ENCODE measurements at regions not wholly inside any gene's neighbourhood (a gene's known extent, or its start where the extent isn't known, plus 50 kb on each side); places are given as distances from the start of the nearest gene placed in this dataset.

DNA sequence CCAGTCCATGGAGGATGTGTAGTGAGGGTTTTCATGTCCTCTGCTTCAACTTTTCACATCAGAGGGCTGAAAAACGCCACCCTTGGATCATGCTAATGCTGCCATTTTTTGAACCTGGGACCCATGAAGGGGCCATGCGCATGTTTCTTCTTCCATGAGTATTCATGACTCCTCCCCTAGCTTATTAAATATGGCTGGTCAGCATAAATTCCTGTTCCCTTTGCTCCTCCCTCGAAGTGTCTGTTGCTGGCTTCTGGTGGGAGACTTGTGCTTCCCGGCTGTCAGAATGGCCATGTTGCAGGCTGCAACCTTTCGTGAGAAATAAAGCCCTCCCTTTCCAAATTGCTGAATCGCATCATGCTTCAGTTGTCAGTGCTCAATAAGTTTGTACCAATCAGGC, 711.2 kb upstream of the KIRREL3 start:
- TF ChIP-seq, protein P1, sequence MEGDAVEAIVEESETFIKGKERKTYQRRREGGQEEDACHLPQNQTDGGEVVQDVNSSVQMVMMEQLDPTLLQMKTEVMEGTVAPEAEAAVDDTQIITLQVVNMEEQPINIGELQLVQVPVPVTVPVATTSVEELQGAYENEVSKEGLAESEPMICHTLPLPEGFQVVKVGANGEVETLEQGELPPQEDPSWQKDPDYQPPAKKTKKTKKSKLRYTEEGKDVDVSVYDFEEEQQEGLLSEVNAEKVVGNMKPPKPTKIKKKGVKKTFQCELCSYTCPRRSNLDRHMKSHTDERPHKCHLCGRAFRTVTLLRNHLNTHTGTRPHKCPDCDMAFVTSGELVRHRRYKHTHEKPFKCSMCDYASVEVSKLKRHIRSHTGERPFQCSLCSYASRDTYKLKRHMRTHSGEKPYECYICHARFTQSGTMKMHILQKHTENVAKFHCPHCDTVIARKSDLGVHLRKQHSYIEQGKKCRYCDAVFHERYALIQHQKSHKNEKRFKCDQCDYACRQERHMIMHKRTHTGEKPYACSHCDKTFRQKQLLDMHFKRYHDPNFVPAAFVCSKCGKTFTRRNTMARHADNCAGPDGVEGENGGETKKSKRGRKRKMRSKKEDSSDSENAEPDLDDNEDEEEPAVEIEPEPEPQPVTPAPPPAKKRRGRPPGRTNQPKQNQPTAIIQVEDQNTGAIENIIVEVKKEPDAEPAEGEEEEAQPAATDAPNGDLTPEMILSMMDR (IDR thresholded peaks at IDR 0.05) = no peak
- no peak for DNase-seq (ENCODE audit: low spot score)
- Mint-ChIP-seq H3K36me3 (ENCODE audit: low read depth) (no peaks in the 10 kb centered on the region), H3K4me1 (ENCODE audit: low read depth) (no peaks in the 10 kb centered on the region), H3K4me3 (ENCODE audit: unreplicated experiment) (no peak overlapping the region), H3K27me3 (ENCODE audit: low read depth) (peaks cover 5% of the 10 kb centered on the region), H3K9me3 (ENCODE audit: low read depth) (no peaks in the 10 kb centered on the region), H3K27ac (ENCODE audit: unreplicated experiment) (no peak overlapping the region)

DNA sequence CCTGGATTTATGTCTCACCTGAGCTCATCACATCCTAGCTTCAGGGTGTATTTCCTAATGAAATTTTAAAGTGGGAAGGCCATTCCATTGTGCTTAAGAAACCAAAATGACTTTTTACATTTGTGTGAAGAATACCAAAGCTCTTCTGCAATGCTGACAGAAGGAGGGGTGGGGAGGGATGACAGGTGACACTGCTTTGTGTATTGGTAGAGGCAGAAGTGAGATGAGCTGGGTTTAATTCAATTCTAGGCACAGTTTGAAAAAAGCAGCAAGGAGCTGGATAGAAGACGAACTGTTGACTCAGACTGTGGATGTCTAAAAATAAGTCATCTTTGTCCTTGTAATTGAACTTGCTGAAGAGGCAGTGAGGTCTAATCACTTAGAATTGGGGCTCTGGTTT, 710.3 kb upstream of the KIRREL3 start:
- peaks cover 7% of the 10 kb centered on the region for H3K27me3 Mint-ChIP-seq (ENCODE audit: low read depth)
- H3K27ac Mint-ChIP-seq (ENCODE audit: unreplicated experiment) = no peak overlapping the region
- no peaks in the 10 kb centered on the region for H3K4me1 Mint-ChIP-seq (ENCODE audit: low read depth)
- H3K4me3 Mint-ChIP-seq (ENCODE audit: unreplicated experiment) = no peak overlapping the region
- DNase-seq (ENCODE audit: low spot score) = no peak
- H3K36me3 Mint-ChIP-seq (ENCODE audit: low read depth) = no peaks in the 10 kb centered on the region
- H3K9me3 Mint-ChIP-seq (ENCODE audit: low read depth) = no peaks in the 10 kb centered on the region
- TF ChIP-seq, protein P1 (IDR thresholded peaks at IDR 0.05) = no peak

DNA sequence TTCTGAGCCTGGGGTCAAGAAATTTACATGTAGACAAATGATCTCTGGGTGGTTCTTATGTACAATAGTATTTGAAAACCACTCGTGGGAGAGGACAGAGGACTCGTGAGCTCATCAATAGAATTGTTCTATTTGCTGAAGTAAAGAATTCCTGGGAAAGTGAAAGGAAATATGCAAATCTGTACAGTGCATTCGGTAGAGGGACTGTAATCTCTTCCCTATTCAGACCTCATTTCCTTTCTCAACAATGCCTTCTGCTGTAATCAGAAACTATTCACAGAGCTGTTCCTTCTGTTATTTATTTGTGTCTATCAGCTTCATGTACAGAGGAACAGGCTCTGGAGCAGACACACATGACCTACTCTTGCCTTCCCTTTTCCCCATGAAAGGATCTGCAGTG, 709.4 kb upstream of the KIRREL3 start:
- no peaks in the 10 kb centered on the region for H3K9me3 Mint-ChIP-seq (ENCODE audit: low read depth)
- H3K4me1 Mint-ChIP-seq (ENCODE audit: low read depth) = no peaks in the 10 kb centered on the region
- no peaks in the 10 kb centered on the region for H3K36me3 Mint-ChIP-seq (ENCODE audit: low read depth)
- DNase-seq (ENCODE audit: low spot score) = no peak
- H3K4me3 Mint-ChIP-seq (ENCODE audit: unreplicated experiment) = no peak overlapping the region
- TF ChIP-seq, protein P1 (IDR thresholded peaks at IDR 0.05) = no peak
- no peak overlapping the region for H3K27ac Mint-ChIP-seq (ENCODE audit: unreplicated experiment)
- peaks cover 8% of the 10 kb centered on the region for H3K27me3 Mint-ChIP-seq (ENCODE audit: low read depth)

DNA sequence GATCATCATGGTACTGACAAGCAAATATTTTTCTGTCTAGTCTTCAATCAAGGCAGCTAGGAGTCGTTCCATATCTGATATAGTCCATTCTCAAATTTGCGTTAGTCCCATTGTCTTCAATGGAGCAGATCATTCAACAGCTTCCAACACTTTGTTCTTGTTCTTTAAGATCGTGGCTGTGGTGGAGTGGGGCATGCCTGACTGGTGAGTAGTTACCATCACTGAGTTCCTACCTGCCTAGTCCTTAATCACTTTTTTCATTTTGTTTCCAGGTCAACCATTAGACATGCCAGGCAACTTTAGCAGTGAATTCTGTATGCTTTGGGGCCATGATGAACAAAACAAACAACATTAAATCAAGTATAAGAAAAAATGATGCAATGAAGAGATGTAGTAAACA, 693.1 kb upstream of the KIRREL3 start:
- H3K27me3 Mint-ChIP-seq (ENCODE audit: low read depth) = peaks cover 9% of the 10 kb centered on the region
- TF ChIP-seq, protein P1 (IDR thresholded peaks at IDR 0.05) = no peak
- no peak for DNase-seq (ENCODE audit: low spot score)
- no peak overlapping the region for H3K27ac Mint-ChIP-seq (ENCODE audit: unreplicated experiment)
- no peaks in the 10 kb centered on the region for H3K4me1 Mint-ChIP-seq (ENCODE audit: low read depth)
- H3K4me3 Mint-ChIP-seq (ENCODE audit: unreplicated experiment) = no peak overlapping the region
- H3K36me3 Mint-ChIP-seq (ENCODE audit: low read depth) = no peaks in the 10 kb centered on the region
- peaks cover 5% of the 10 kb centered on the region for H3K9me3 Mint-ChIP-seq (ENCODE audit: low read depth)

DNA sequence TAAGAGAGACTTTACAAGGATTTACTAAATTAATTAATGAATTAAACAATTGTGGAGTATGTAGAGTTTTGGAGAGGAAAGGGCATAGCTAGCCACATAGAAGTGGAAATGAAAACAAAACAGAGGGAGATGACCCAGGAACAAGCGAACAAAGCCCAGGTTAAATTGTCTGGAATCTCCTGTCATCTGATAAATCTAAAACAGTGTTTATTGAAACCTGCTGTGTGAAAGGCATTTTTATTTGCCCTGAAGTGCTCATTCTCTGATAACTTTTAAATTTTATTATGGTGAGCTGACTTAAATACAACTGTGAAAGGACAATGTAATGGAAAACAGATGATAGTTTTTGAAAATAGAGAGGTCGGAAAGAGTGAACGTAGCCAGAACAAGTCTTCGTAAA, 682.8 kb upstream of the KIRREL3 start:
- Mint-ChIP-seq H3K27me3 (ENCODE audit: low read depth) (peaks cover 11% of the 10 kb centered on the region), H3K4me3 (ENCODE audit: unreplicated experiment) (no peak overlapping the region), H3K4me1 (ENCODE audit: low read depth) (no peaks in the 10 kb centered on the region), H3K9me3 (ENCODE audit: low read depth) (no peaks in the 10 kb centered on the region), H3K27ac (ENCODE audit: unreplicated experiment) (no peak overlapping the region), H3K36me3 (ENCODE audit: low read depth) (no peaks in the 10 kb centered on the region)
- TF ChIP-seq, protein P1 (IDR thresholded peaks at IDR 0.05) = no peak
- DNase-seq (ENCODE audit: low spot score) = no peak
